NCI-H128 (cell line): ENCODE measurements at regions not wholly inside any gene's neighbourhood (a gene's known extent, or its start where the extent isn't known, plus 50 kb on each side); places are given as distances from the start of the nearest gene placed in this dataset.

ENCODE experiments used
- DNase-seq: peaks from one replicate; lab custom pipeline; 2025; ENCODE audit not compliant: unreplicated experiment; lab: John Stamatoyannopoulos, UW

DNA sequence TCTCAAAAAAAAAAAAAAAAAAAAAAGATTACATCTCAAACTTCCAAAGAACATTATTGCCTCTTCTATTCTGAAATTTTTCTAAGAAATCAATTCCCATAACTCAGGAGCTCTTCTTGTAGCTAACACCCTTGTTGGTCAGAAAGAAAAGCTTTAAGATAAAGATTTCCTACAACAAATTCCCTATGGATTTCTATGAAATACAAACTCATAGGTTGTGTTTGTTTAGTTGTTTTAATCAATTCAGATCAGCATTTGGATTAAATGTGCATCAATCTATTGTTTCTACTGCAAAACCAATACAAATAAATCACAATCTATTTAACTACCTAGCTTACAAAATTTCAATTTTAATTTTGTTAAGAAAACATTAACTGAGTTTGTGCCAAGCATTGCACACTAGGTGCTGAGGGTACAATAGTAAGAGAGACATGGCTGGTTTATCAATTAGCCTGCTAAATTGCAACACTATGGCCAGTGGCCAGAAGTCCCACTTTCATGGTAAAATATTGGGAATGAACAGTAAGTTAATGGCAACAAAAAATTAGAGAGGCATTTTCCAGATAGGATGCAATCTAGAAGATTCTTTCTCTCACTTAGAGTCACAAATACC is 80.2 kb upstream of the MYCN start:
- no peak for DNase-seq

DNA sequence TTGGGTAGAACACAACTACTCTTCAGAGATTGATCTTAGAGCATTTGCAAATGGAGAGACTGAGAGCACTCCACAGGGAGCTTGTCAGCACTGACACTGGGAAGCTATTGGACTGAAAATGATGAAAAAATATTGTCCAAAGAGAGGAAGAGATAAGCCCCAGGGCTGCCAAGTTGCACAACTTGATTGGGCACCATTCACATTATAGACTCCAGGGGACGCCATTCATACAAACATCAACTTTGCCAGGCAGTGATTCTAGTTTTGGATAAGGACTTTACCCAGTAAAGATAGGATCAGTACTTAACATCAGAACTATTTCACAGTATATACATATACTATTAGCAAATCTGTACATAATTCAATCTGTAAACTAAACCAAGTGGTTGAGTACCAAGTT is 79.6 kb upstream of the MYCN start:
- no peak for DNase-seq

DNA sequence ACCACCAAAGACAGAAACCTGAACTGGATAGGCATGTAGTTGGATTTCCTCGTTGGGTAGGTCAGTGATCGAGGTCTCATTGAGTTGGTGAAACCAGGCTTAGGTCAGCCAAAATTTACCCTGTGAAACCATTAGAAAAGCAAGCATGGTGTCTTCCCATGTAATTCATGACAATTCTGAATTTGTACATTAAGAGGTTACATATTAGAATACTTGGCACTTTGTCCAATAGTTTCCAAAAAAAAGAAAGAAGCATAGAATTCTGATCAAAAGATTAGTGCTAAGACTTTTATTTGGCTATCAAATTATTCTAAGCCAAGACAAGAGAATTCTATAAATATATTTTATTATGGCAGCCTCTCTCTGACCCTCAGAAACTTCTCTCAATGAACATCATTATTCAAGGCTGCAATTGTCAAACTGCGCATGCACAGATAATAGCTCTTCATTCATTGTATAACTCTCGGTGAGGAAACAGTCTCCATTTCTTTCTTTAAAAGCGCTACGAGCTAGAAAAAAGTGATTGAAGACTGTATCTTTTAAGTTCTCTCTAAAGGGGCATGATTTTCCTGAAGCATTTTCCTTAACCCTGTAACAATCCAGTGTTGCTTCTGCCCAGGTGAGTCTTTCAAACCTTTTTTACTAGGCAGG is 79.1 kb upstream of the MYCN start:
- DNase-seq: no peak

DNA sequence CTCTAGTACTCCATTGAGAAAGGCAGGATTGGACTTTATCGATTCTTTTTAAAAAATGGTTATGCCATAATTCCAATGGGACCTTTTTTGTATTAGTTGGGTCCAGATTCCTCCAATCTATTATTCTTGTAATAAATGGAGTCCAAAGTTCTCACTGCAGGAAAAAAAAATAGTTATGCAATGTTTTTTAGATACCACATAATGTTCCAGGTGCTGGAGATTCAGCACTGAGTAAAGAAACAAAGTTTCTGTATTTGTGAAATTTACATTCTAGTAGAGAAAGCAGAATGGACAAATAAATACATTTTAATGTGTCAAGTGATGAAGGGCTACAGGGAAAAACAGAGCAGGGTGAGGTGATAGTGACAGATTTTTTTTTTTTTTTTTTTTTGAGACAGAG is 78.5 kb upstream of the MYCN start:
- DNase-seq: no peak

DNA sequence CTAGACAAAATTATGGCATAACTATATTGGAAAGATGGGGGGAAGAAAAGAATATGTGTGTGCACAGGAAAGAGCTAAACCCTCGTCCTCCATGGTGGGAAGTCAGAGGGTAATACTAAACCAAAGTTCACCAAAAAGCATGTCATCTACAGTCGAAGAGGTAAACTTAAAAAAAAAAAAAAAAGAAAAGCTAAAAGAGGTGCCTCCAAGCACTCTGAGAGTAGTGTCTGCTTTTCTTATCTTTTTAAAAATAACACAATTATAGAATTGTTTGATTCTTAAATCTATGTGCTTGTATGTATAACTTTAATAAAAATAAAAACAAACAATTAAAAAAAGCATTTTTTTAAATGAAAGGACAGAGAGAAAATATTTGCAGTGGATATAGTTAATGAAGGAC is 77.3 kb upstream of the MYCN start:
- no peak for DNase-seq

DNA sequence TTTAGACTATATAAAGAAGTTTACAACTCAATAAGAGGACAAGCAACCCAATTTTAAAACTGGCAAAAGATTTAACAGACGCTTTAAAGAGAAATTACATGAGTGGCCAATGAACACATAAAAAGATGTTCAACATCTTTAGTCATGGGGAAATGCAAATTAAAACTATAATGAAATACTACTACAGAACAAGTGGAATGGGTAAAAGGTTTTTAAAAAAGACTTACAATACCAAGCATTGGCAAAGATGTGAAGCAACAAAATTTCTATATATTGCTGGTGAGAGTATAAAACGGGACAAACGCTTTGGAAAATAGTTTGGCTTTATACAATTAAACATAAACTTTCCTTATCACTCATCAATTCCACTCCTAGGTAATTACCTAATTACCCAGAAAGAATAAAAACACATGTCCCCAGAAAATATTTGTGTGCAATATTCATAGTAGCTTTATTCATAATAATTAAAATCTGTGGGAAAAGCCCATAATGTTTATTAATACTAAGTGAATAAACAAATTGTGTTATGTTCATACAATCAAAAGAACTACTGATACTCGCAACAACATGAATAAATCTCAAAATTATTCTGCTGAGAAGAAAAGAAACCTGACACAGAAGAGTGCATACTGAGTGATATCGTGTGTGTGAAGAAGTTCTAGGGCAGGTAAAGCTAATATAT is 76.7 kb upstream of the MYCN start:
- DNase-seq: no peak

DNA sequence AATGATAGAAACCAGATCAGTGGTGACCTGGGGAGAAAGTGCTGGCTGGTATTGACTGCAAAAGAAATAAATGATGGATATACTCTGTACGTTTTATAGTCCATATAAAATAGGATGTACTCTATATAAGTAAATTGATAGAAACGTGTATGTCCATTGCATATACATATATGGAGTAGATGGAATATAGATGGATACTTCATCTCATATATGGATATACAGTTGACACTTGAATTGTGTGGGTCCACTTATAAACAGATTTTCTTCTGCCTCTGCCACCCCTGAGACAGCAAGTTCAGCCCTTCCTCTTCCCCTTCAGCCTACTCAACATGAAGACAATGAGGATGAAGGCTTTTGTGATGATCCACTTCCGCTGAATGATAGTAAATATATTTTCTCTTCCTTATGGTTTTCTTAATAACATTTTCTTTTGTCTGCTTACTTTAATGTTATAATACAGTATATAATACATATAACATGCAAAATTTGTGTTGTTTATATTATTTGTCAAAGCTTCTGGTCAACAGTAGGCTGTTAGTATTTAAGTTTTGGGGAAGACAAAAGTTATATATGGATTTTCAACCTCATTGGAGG is 76.1 kb upstream of the MYCN start:
- no peak for DNase-seq

DNA sequence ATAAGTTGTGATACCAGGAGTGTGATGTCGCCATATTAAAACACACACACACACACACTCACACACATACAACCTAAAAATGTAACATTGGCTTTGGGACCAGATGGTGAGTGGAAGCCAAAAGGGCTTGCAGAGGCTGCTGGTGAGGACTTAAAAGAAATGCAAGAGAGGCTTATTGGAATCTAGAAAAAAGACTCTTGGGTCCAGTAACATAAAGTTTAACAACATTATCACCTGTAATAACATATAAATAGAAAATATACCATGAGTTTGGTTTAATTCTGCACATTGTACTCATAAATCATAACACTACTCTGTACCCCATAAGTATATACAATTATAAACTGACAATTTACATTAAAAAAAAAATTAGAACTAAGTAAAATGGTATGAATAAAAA is 74.4 kb upstream of the MYCN start:
- DNase-seq: no peak

DNA sequence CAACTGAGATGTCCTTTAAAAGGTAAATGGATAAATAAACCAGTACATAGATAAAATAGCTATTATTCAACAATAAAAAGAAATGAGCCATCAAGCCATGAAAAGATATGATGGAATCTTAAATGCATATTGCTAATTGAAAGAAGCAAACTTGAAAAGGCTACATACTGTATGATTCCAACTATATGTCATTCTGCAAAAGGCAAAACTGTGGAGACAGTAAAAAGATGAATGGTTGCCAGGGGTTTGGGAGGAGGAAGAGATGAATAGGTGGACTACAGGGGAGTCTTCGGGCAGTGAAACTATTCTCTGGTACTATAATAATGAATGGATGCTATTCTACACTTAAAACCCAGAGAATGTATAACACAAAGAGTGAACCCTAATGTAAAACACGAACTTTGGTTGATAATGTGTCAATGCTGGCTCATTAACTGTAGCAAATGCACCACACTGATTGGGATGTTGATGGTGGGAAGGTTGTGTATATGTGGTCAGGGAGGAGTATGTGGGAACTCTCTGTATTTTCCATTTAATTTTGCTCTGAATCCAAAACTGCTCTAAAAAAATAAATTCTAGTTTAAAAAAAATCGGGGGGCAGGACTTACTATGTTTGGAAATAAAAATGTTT is 73.7 kb upstream of the MYCN start:
- no peak for DNase-seq

DNA sequence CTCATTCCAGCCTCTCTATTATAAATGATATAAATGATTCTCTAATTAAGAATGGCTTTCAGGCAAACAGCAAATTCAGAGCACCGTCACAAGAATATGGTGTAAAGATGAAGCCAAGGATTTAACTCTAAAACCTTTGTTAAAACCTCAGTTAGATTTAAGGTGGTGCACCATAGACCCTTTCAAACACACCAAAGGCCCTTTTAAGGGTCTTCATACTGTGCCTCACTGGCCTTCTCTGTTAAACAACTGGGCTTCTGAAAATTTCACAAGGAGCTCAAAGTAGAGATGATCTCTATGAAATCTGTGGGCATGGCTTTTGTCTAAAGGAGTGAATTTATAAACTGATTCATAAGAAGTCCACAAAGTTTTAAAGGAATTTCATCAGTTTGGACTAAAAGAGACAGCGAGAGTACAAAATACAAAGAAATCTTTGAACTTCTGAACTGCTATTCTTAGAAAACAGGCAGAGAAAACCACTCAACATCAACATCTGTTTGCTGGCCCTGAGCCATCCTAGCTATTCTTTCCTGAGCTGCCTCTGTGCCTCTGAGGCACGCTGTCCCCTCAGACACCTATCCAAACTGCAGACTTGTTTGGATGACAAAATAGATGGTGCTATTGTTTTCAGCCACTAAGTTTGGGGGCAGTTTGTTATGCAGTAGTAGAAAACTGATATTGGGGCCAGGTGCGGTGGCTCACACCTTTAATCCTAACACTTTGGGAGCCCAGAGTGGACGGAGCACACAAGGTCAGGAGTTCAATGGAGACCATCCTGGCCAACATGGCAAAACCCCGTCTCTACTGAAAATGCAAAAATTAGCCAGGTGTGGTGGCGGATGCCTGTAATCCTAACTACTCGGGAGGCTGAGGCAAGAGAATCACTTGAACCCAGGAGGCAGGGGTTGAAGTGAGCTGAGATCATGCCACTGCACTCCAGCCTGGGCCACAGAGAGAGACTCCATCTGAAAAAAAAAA is 72.9 kb upstream of the MYCN start:
- DNase-seq: no peak

DNA sequence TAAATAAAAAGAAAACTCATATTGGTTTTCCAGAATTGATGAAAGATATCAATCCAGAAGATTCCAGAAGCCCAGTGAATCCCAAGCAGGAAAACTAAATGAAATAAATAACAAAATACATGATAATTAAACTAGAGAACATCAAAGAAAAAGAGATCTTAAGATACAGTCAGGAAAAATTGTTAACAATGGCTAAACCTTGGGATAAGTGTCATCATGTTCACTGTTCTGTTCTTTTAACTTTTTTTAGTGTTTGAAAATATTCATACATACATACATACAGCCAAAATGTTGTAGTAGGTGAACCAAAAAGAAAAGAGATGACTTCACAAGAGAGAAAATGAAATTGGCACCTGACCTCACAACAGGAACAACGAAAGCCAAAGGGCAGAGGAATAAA is 72.2 kb upstream of the MYCN start:
- no peak for DNase-seq

DNA sequence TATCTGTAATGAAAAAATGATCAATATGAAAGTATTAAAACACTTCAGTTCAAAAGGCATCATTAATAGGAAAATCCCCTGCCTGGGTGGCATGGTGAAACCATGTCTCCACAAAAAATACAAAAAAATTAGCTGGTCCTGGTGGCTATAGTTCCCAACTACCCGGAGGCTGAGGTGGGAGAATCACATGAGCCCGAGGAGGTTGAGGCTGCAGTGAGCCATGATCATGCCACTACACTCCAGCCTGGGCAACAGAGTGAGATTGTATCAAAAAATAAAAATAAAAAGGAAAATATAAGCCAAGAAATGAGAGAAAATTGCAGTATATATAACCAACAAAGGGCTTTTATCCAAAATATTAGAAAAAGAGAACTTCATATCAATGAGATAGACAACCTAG is 71.6 kb upstream of the MYCN start:
- DNase-seq: no peak

DNA sequence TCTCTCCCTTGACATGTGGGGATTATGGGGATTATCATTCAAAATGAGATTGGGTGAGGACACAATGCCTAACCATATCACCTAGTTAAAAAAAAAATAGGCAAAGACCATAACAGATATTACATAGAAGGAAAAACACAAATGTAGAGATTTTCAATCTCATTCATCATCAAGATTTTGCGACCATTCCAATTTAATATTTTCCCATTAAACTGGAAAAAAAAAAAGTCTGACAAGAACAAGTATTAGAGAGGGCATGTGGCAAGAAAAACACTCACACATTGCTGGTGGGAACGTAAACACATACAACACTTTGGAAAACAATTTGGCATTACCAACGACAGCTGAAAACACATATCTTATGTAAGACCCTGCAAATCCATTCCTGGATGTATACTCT is 71.0 kb upstream of the MYCN start:
- no peak for DNase-seq

DNA sequence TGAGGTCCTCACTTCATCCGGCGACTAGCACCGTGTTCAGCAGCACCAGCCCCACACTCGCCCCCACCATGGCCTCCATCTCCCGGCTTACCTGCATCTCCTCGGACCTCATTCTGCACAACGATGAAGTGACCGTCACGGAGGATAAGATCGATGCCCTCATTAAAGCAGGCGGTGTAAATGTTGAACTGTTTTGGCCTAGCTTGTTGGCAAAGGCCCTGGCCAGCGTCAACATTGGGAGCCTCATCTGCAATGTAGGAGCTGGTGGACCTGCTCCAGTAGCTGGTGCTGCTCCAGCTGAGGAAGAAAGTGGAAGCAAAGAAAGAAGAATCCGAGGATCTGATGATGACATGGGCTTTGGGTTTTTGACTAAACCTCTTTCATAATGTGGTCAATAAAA is 70.5 kb upstream of the MYCN start:
- no peak for DNase-seq

DNA sequence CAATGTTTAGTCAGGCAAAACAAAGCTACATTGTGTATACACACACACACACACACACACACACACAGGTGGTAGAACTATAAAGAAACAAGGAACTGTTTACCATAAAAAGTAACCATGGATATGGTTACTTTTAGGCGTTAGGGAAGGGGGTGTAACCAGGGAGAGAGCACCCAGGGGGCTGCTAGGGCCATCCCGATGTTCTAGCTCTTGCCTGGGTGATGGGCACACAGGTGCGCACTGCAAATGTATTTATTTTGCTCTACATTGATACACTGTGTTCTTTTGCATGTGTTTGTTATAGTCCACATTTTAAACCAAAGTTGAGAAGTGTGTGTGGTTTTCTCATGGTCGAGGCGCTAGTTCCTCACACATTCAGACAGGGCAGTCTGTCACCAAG is 69.8 kb upstream of the MYCN start:
- DNase-seq: no peak

DNA sequence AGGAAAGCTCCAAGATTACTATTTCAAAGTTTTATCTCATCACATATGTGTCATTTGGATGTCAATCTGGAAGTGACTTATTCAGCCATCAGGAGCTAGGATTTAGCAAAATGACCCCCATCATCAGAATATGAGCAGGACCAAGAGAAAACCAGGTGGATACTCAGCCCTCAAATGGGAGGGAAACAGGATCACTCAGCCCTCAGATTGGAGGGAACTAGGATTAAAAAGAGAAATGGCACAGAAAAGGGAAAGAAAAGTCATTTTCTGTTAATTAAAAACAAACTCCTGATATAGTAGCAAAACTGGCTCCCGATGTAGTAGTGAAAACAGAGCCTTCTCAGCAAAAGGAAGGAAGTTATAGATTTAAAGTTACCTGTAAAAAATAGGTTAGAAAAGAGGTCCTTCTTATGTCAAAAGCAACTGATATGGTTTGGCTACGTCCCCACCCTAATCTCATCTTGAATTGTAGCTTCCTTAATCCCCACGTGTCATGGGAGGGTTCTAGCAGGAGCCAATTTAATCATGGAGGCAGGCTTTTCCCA is 69.0 kb upstream of the MYCN start:
- DNase-seq: no peak

DNA sequence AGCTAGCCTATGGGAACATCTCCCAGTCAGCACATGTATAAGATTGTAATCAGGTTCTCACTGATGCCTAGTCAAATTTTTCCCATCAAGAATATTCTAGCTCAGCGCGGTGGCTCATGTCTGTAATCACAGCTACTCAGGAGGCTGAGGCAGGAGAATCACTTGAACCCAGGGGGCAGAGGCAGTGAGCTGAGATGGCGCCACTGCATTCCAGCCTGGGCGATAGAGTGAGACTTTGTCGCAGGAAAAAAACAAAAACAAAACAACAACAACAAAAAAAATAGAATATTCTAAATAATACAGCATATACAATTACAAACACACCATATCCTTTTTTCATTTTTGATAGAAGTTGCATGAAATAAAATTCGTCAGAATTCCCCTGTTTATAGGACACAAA is 67.5 kb upstream of the MYCN start:
- DNase-seq: no peak

DNA sequence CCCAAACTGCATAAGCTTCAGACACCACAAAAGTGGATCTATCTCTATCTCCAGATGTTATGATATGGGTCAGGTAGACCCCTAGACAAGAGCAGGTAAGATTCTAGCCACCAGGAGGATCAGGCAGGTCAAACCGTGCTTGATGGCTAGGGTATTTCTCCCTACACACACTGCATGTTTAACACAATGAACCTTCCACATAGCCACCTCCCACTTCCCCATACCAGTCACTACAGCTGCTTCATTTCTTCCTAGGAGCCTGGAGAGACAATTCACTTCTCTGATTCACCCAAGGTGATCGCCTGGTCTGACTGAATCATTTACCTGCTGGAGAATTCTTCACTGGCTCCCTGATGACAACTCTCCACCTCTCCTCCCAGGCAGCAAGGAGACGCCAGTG is 66.0 kb upstream of the MYCN start:
- no peak for DNase-seq

DNA sequence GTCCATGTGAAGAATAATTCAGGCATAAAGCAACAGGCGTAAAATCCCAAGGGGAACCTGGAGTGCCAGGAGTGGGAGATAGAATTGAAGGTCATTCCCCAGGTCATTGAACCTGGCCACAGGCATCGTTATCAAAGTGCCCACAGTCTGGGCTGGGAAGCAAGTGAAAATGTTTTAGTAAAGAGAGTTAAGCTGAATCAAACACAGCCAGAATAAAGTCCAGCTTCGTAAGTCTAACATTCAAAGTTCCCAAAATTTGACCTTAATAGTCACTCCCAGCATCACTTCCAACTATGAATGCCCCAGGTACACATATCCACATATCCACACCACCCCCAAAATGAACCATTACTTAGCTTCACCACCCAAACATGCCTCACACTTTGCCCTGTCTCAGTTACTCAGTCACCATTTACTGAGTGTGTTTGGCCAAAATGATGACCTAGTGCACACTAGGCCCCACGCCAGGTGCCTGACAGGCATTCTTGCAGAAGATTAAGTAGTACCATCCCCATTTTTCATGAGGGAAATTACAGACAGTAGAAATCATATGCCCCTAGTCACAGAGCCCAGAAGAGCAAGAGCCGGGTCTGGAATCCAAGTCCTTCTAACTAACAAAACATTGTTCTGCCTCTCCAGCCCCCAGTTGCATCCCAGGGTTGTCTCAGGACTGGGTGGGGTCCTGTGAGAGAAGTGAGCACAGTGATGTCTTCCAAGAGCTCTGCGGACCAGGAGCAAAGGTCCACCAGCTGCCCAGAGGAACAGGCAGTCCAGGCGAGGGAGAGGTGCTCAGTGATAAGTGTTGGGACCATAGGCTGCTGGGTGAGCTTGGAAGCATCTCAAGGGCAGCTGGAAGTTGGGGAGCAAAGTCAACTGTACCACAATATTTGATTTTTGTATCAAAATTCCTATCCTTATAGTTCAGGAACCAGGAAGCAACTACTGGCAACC is 65.2 kb upstream of the MYCN start:
- DNase-seq: no peak
